Heart right ventricle (tissue), 16 donors: ENCODE measurements at regions not wholly inside any gene's neighbourhood (a gene's known extent, or its start where the extent isn't known, plus 50 kb on each side); places are given as distances from the start of the nearest gene placed in this dataset.

Experiments used
- ATAC-seq, 8 donors: fragments of 200-7000 bp; cut with Tn5 transposase; one replicate each; pipeline ENCODE4 v1.9.1; 2020; ENCODE audit warnings: mild to moderate bottlenecking in 8 of 8, moderate library complexity in 8 of 8, moderate number of reproducible peaks in 1 of 8
- DNase-seq, 2 donors: peaks; one replicate each; pipeline ENCODE4 v3.0.0-alpha.2; 2020
- H3K27ac ChIP-seq, 10 donors: fragments of 200-600 bp; sonication (generic) in 2 of 10; one replicate each; pipeline versions ENCODE4 v1.5.0 to v1.8.0; 2020 to 2022; ENCODE audit warnings: mild to moderate bottlenecking in 3 of 10
- H3K27me3 ChIP-seq, 7 donors: fragments of 200-600 bp; one replicate each; pipeline ENCODE4 v1.8.0; 2021 to 2022; ENCODE audit warnings: mild to moderate bottlenecking in 2 of 7
- H3K36me3 ChIP-seq, 9 donors: fragments of 200-600 bp; sonication (generic) in 1 of 9; one replicate each; pipeline versions ENCODE4 v1.5.0 to v1.8.0; 2020 to 2022; ENCODE audit warnings: mild to moderate bottlenecking in 2 of 9
- H3K4me1 ChIP-seq, 9 donors: fragments of 200-600 bp; sonication (generic) in 1 of 9; one replicate each; pipeline versions ENCODE4 v1.5.0 to v1.8.0; 2020 to 2022; ENCODE audit warnings: mild to moderate bottlenecking in 4 of 9
- H3K4me3 ChIP-seq, 10 donors: fragments of 200-600 bp; sonication (generic) in 2 of 10; one replicate each; pipeline versions ENCODE4 v1.5.0 to v1.8.0; 2020 to 2022; ENCODE audit warnings: mild to moderate bottlenecking in 7 of 10, moderate library complexity in 2 of 10
- H3K9me3 ChIP-seq, 11 donors: fragments of 200-600 bp in 10 of 11; sonication (generic) in 2 of 11; one replicate each; pipeline versions ENCODE4 v1.5.0 to v1.8.0; 2013 to 2022; ENCODE audit warnings: mild to moderate bottlenecking in 2 of 11, control low read depth in 1 of 11, moderate library complexity in 1 of 11
- CTCF ChIP-seq, 9 donors: fragments of 200-600 bp; sonication (generic) in 2 of 9; IDR thresholded peaks; one replicate each; pipeline versions ENCODE4 v1.5.0 to v1.8.0; 2021 to 2022; ENCODE audit warnings: antibody characterized with exemption in 9 of 9, mild to moderate bottlenecking in 5 of 9, moderate library complexity in 1 of 9
- WGBS, 2 donors: extraction: QIAGEN DNeasy Blood & Tissue Kit; methylation state at CpG; one replicate each; pipeline ENCODE4 v1.1.7; 2013; ENCODE audit warnings: inconsistent platforms in 1 of 2; 5-methylcytosine and 5-hydroxymethylcytosine counted together
- intact Hi-C, 10 donors: fragments of 100-400 bp; cut with DNase I; formaldehyde crosslinking; loops; one replicate each; pipeline versions ENCODE4 v1.11.1 to v1.14.2; 2022
- donor health status: Arrhythmogenic right ventricular cardiomyopathy.
- donor health status: ischemic (EF 13 %, LVEDD 7.1; RV severe dilation, severe dysfunction).
- donor health status: healthy with polysubstance abuse.
- donor health status: DM: no; HTN: yes; CAD: no.
- donor health status: DM: no; HTN: no; CAD: no.
- donor health status: ischemic (EF 25% LVEDD 6.9; RV normal size, moderate dysfunction).
- donor health status: ischemic (EF 25% LVEDD 5.7; RV mildly dilated, moderate dysfunction).
- donor health status: healthy.
- donor health status: DM: yes; HTN: yes; CAD: no.
- donor health status: Ischemic cardiomyopathy.
- donor health status: ischemic (EF 35%, LVEDD 5.7; RV mildly dilated, moderate dysfunction).
- donor health status: nonischemic (EF 11% LVEDD 7.7; RV severe dilation, severe dysfunction).
- donor health status: DM: yes; HTN: yes; CAD: no.
- donor health status: PGD.
- donor health status: ischemic (EF 29% LVEDD 5.4; RV normal size, mild dysfunction).
- donor health status: nonischemic (EF 23%, LVEDD 6.1; RV moderate dilation, normal function).

- no peak overlapping the region for H3K4me3 ChIP-seq
These were observed 94.0 kb upstream of the KIF26B start for GRCh38 chr1:245060684-245061374.

GRCh38 chr1:245059806-245060424, 94.9 kb upstream of the KIF26B start:
- Histone ChIP-seq H3K36me3 (peaks cover 0 to 23% (median 0%) of the 10 kb centered on the region in 9 donors), H3K27me3 (no peaks in the 10 kb centered on the region), H3K4me3 (no peak overlapping the region), H3K27ac (no peak overlapping the region), H3K4me1 (peaks cover 0 to 14% (median 0%) of the 10 kb centered on the region in 9 donors), H3K9me3 (no peaks in the 10 kb centered on the region)
- ATAC-seq, result no peak
- 71 to 74% methylated on average over 5 of the region's 5 CpGs for WGBS, 2 donors
- intact Hi-C loops, result no loop called here
- DNase-seq, result no peak
- no peak for TF ChIP-seq CTCF (IDR thresholded peaks at IDR 0.05)

More at GRCh38 chr1:245060684-245061374, 94.0 kb upstream of the KIF26B start:
- Histone ChIP-seq H3K9me3 (no peaks in the 10 kb centered on the region), H3K27ac (no peak overlapping the region), H3K27me3 (no peaks in the 10 kb centered on the region), H3K4me1 (peaks cover 0 to 7% (median 0%) of the 10 kb centered on the region in 9 donors), H3K36me3 (peaks cover 0 to 23% (median 0%) of the 10 kb centered on the region in 9 donors)
- TF ChIP-seq CTCF (IDR thresholded peaks at IDR 0.05), result no peak
- peak in 1 of 8 donors; percentile 15 for ATAC-seq
- intact Hi-C loops, result no loop called here
- WGBS, 2 donors, result 66 to 70% methylated on average over 6 of the region's 6 CpGs
- DNase-seq, result no peak

GRCh38 chr1:245058882-245059281, 95.9 kb upstream of the KIF26B start:
- TF ChIP-seq CTCF (IDR thresholded peaks at IDR 0.05), result no peak
- Histone ChIP-seq H3K27ac (no peak overlapping the region), H3K4me3 (no peak overlapping the region), H3K36me3 (peaks cover 0 to 23% (median 0%) of the 10 kb centered on the region in 9 donors), H3K9me3 (no peaks in the 10 kb centered on the region), H3K4me1 (peaks cover 0 to 20% (median 0%) of the 10 kb centered on the region in 9 donors), H3K27me3 (no peaks in the 10 kb centered on the region)
- intact Hi-C loops, result no loop called here
- 95 to 98% methylated on average over 4 of the region's 4 CpGs for WGBS, 2 donors
- ATAC-seq (no peak), DNase-seq (no peak)

GRCh38 chr1:245058436-245058835, 96.3 kb upstream of the KIF26B start:
- no peak for TF ChIP-seq CTCF (IDR thresholded peaks at IDR 0.05)
- Histone ChIP-seq H3K27ac (no peak overlapping the region), H3K36me3 (peaks cover 0 to 20% (median 0%) of the 10 kb centered on the region in 9 donors), H3K4me1 (peaks cover 0 to 24% (median 0%) of the 10 kb centered on the region in 9 donors), H3K27me3 (no peaks in the 10 kb centered on the region), H3K9me3 (no peaks in the 10 kb centered on the region), H3K4me3 (no peak overlapping the region)
- ATAC-seq (no peak), DNase-seq (no peak)
- intact Hi-C loops, result no loop called here
- 91 to 94% methylated on average over 5 of the region's 5 CpGs for WGBS, 2 donors
